Heart left ventricle (tissue), 16 donors: ENCODE measurements at regions not wholly inside any gene's neighbourhood (a gene's known extent, or its start where the extent isn't known, plus 50 kb on each side); places are given as distances from the start of the nearest gene placed in this dataset.
"Not testable (repeated sequence)": the region's sequence is repeated elsewhere in the genome, so short reads cannot be mapped to it uniquely, and the experiment has no call there.

ENCODE experiments used
- ATAC-seq, 4 donors: fragments of 200-7000 bp; cut with Tn5 transposase; one replicate each; pipeline ENCODE4 v1.9.1; 2020 to 2022; ENCODE audit warnings: moderate library complexity in 4 of 4, mild to moderate bottlenecking in 3 of 4, moderate number of reproducible peaks in 1 of 4
- DNase-seq, 5 donors: peaks; one replicate each; pipeline ENCODE4 v3.0.0-alpha.2; 2020
- H3K27ac ChIP-seq, 12 donors: fragments of 200-600 bp; sonication (generic) in 4 of 12; one replicate each; pipeline versions ENCODE4 v1.5.0 to v1.8.0; 2016 to 2022; ENCODE audit warnings: mild to moderate bottlenecking in 2 of 12
- H3K27me3 ChIP-seq, 9 donors: fragments of 200-600 bp; sonication (generic) in 2 of 9; one replicate each; pipeline versions ENCODE4 v1.5.1 to v1.8.0; 2016 to 2022; ENCODE audit warnings: mild to moderate bottlenecking in 3 of 9
- H3K36me3 ChIP-seq, 9 donors: fragments of 200-600 bp; sonication (generic) in 2 of 9; one replicate each; pipeline versions ENCODE4 v1.5.0 to v1.8.0; 2018 to 2022; ENCODE audit warnings: mild to moderate bottlenecking in 2 of 9
- H3K4me1 ChIP-seq, 12 donors: fragments of 200-600 bp; sonication (generic) in 4 of 12; one replicate each; pipeline versions ENCODE4 v1.5.0 to v1.8.0; 2016 to 2022; ENCODE audit warnings: mild to moderate bottlenecking in 3 of 12
- H3K4me3 ChIP-seq, 12 donors: fragments of 200-600 bp; sonication (generic) in 4 of 12; one replicate each; pipeline versions ENCODE4 v1.5.0 to v1.8.0; 2017 to 2022; ENCODE audit warnings: mild to moderate bottlenecking in 9 of 12, moderate library complexity in 4 of 12
- H3K9me3 ChIP-seq, 12 donors: fragments of 200-600 bp; sonication (generic) in 4 of 12; one replicate each; pipeline versions ENCODE4 v1.5.0 to v1.8.0; 2016 to 2022; ENCODE audit warnings: mild to moderate bottlenecking in 1 of 12
- POLR2A ChIP-seq, 2 donors: fragments of 450-650 bp; IDR thresholded peaks; one replicate each; pipeline ENCODE4 v1.6.1; 2017; ENCODE audit warnings: antibody characterized with exemption in 2 of 2, mild to moderate bottlenecking in 2 of 2, moderate library complexity in 2 of 2
- WGBS, 4 donors: extraction: QIAGEN DNeasy Blood & Tissue Kit in 2 of 4; methylation state at CpG; one replicate each; pipeline versions ENCODE4 v1.1.5 to v1.1.7; 2013 to 2018; 5-methylcytosine and 5-hydroxymethylcytosine counted together
- intact Hi-C, 10 donors: fragments of 100-400 bp; cut with DNase I; formaldehyde crosslinking; loops; one replicate each; pipeline versions ENCODE4 v1.11.1 to v1.14.2; 2022
- TF ChIP-seq, protein P1 (sequence below), 12 donors: fragments of 200-600 bp; sonication (generic) in 4 of 12; IDR thresholded peaks; one replicate each; pipeline versions ENCODE4 v1.5.0 to v1.8.0; 2018 to 2022; ENCODE audit warnings: antibody characterized with exemption in 12 of 12, mild to moderate bottlenecking in 5 of 12
- donor health status: ischemic (EF 13 %, LVEDD 7.1; RV severe dilation, severe dysfunction).
- donor health status: healthy with polysubstance abuse.
- donor health status: DM: no; HTN: yes; CAD: no.
- donor health status: DM: no; HTN: no; CAD: no.
- donor health status: ischemic (EF 25% LVEDD 6.9; RV normal size, moderate dysfunction).
- donor health status: ischemic (EF 25% LVEDD 5.7; RV mildly dilated, moderate dysfunction).
- donor health status: healthy.
- donor health status: DM: yes; HTN: yes; CAD: no.
- donor health status: ischemic (EF 35%, LVEDD 5.7; RV mildly dilated, moderate dysfunction).
- donor health status: nonischemic (EF 11% LVEDD 7.7; RV severe dilation, severe dysfunction).
- donor health status: DM: yes; HTN: yes; CAD: no.
- donor health status: PGD.
- donor health status: ischemic (EF 29% LVEDD 5.4; RV normal size, mild dysfunction).
- donor health status: nonischemic (EF 23%, LVEDD 6.1; RV moderate dilation, normal function).

DNA sequence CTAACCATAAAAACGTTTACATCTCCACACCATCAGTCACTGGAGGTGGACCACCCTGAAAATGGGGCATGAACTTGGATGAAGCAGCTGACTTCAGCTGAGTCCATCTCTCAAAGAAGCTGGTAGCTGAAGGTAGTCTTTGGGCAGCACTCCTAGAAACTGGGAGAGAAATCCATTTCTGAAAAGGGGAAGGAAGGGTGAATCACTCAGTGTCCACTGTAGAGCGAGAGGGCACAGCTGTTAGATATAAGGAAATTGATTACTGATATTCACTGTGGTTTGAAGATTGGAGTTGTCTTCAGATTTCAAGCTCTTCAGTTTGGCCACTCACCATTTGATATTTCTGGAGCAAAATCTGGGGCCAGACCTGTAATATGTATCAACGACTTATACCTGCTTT lies 499.0 kb upstream of the UBE2E2 start:
- Histone ChIP-seq H3K4me1 (no peaks in the 10 kb centered on the region), H3K27me3 (no peaks in the 10 kb centered on the region), H3K36me3 (no peaks in the 10 kb centered on the region), H3K9me3 (peaks cover 0 to 11% (median 1%) of the 10 kb centered on the region in 12 donors), H3K27ac (no peak overlapping the region), H3K4me3 (no peak overlapping the region)
- ATAC-seq (no peak), DNase-seq (no peak)
- intact Hi-C loops, result no loop called here
- TF ChIP-seq, protein P1, sequence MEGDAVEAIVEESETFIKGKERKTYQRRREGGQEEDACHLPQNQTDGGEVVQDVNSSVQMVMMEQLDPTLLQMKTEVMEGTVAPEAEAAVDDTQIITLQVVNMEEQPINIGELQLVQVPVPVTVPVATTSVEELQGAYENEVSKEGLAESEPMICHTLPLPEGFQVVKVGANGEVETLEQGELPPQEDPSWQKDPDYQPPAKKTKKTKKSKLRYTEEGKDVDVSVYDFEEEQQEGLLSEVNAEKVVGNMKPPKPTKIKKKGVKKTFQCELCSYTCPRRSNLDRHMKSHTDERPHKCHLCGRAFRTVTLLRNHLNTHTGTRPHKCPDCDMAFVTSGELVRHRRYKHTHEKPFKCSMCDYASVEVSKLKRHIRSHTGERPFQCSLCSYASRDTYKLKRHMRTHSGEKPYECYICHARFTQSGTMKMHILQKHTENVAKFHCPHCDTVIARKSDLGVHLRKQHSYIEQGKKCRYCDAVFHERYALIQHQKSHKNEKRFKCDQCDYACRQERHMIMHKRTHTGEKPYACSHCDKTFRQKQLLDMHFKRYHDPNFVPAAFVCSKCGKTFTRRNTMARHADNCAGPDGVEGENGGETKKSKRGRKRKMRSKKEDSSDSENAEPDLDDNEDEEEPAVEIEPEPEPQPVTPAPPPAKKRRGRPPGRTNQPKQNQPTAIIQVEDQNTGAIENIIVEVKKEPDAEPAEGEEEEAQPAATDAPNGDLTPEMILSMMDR (IDR thresholded peaks at IDR 0.05), result no peak
- no peak for TF ChIP-seq POLR2A (IDR thresholded peaks at IDR 0.05)
- 59 to 71% (median 66%) methylated on average over 3 of the region's 3 CpGs for WGBS, 4 donors

- Histone ChIP-seq H3K4me1 (no peaks in the 10 kb centered on the region), H3K36me3 (no peaks in the 10 kb centered on the region), H3K9me3 (peaks cover 0 to 11% (median 1%) of the 10 kb centered on the region in 12 donors), H3K27ac (no peak overlapping the region), H3K4me3 (no peak overlapping the region), H3K27me3 (no peaks in the 10 kb centered on the region)
- TF ChIP-seq, protein P1 (IDR thresholded peaks at IDR 0.05), result no peak
- no peak for TF ChIP-seq POLR2A (IDR thresholded peaks at IDR 0.05)
- intact Hi-C loops, result no loop called here
- ATAC-seq (no peak), DNase-seq (no peak)
- WGBS, 4 donors, result 72 to 78% (median 74%) methylated on average over 6 of the region's 6 CpGs
Observed at GRCh38 chr3:22704571-22705354, 498.4 kb upstream of the UBE2E2 start.

DNA sequence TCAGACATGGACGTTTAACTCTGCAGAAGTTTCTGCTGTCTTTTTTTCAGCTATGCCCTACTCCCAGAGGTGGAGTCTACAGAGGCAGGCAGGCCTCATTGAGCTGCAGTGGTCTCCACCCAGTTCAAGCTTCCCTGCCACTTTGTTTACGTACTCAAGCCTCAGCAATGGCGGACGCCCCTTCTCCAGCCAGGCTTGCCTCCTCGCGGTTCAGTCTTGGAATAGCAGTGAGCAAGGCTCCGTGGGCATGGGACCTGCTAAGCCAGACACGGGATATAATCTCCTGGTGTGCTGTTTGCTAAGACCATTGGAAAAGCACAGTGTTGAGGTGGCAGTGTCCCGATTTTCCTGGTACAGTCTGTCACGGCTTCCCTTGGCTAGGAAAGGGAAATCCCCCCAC lies 496.2 kb upstream of the UBE2E2 start:
- WGBS, 4 donors, result 87 to 94% (median 89%) methylated on average over 10 of the region's 10 CpGs
- DNase-seq, H3K4me1 ChIP-seq, intact Hi-C loops, H3K27ac ChIP-seq, ATAC-seq, H3K4me3 ChIP-seq, H3K27me3 ChIP-seq, H3K36me3 ChIP-seq: not testable (repeated sequence)
- peaks cover 0 to 17% (median 4%) of the 10 kb centered on the region in 12 donors for H3K9me3 ChIP-seq

- H3K36me3 ChIP-seq, result no peaks in the 10 kb centered on the region
- H3K4me1 ChIP-seq, result peaks cover 0 to 4% (median 0%) of the 10 kb centered on the region in 12 donors
- TF ChIP-seq, protein P1 (IDR thresholded peaks at IDR 0.05), result no peak
- TF ChIP-seq POLR2A (IDR thresholded peaks at IDR 0.05), result no peak
- H3K27me3 ChIP-seq, result no peaks in the 10 kb centered on the region
- no peak overlapping the region for H3K27ac ChIP-seq
- intact Hi-C loops, result no loop called here
- no peak overlapping the region for H3K4me3 ChIP-seq
- WGBS, 4 donors, result 25 to 34% (median 30%) methylated on average over 3 of the region's 3 CpGs
- DNase-seq, result no peak
- peak in 2 of 4 donors; percentile 39 to 63 for ATAC-seq
- peaks cover 0 to 26% (median 0%) of the 10 kb centered on the region in 12 donors for H3K9me3 ChIP-seq
Observed at GRCh38 chr3:22713936-22714335, 489.2 kb upstream of the UBE2E2 start.
